H1 (cell line): ENCODE measurements at regions not wholly inside any gene's neighbourhood (a gene's known extent, or its start where the extent isn't known, plus 50 kb on each side); places are given as distances from the start of the nearest gene placed in this dataset.

ENCODE experiments used
- CTCF ChIA-PET: fragments of 300-600 bp; sonication (Branson Sonifier 250); formaldehyde crosslinking; loops from one replicate; lab custom pipeline; 2021; ENCODE audit not compliant: partially characterized antibody; lab: Charles Lee
- POLR2A ChIA-PET: fragments of 300-600 bp; sonication (Branson Sonifier 250); formaldehyde crosslinking; loops from one replicate; lab custom pipeline; 2021; ENCODE audit warnings: inconsistent platforms; ENCODE audit not compliant: partially characterized antibody; lab: Charles Lee
- DNase-seq, 2 experiments: peaks; one replicate each; pipeline versions ENCODE4 v3.0.0 to v3.0.0-alpha.2; 2010 to 2022; ENCODE audit warnings: low spot score in 2 of 2, low read depth in 1 of 2, mixed read lengths in 1 of 2
- FAIRE-seq: peaks from 2 replicates; lab custom pipeline; 2011; peaks lifted over from hg19 to GRCh38; lab: Jason Lieb, UNC
- H2AFZ ChIP-seq: 2 replicates; pipeline ENCODE4 v1.8.1; 2012; ENCODE audit warnings: low read length, inconsistent platforms
- H2AK5ac ChIP-seq: 2 replicates; pipeline ENCODE4 v1.6.1; 2013; ENCODE audit warnings: low read depth, low read length
- H2BK120ac ChIP-seq: replicated peaks from 2 replicates; pipeline ENCODE3; 2013; ENCODE audit warnings: low read depth, low read length, inconsistent platforms
- H2BK12ac ChIP-seq: 2 replicates; pipeline ENCODE4 v1.6.1; 2013; ENCODE audit warnings: low read depth, low read length
- H2BK15ac ChIP-seq: 2 replicates; pipeline ENCODE4 v1.6.1; 2013; ENCODE audit warnings: low read length
- H2BK20ac ChIP-seq: 2 replicates; pipeline ENCODE4 v1.6.1; 2013; ENCODE audit warnings: low read length
- H2BK5ac ChIP-seq: 2 replicates; pipeline ENCODE4 v1.6.1; 2013; ENCODE audit warnings: low read depth, low read length
- H3K14ac ChIP-seq: 2 replicates; pipeline ENCODE4 v1.6.1; 2013; ENCODE audit warnings: inconsistent platforms; ENCODE audit not compliant: insufficient read length
- H3K18ac ChIP-seq: 2 replicates; pipeline ENCODE4 v1.6.1; 2013; ENCODE audit warnings: low read length; ENCODE audit errors: extremely low read depth
- H3K23ac ChIP-seq: 2 replicates; pipeline ENCODE4 v1.6.1; 2013; ENCODE audit warnings: inconsistent platforms; ENCODE audit not compliant: insufficient read length
- H3K23me2 ChIP-seq: 2 replicates; pipeline ENCODE4 v1.6.1; 2013; ENCODE audit warnings: low read depth, low read length
- H3K27ac ChIP-seq: 2 replicates; pipeline ENCODE4 v1.6.1; 2011; ENCODE audit warnings: low read depth, low read length, inconsistent platforms
- H3K27me3 ChIP-seq, 4 experiments: replicated peaks in 1 of 4; 1 replicate in 1 of 4; 2 replicates in 3 of 4; pipeline versions ENCODE4 v1.6.1 to v1.8.1; 2011 to 2013; ENCODE audit warnings: low read length in 3 of 4, mild to moderate bottlenecking in 3 of 4, inconsistent platforms in 2 of 4, mixed read lengths in 2 of 4, moderate library complexity in 1 of 4; ENCODE audit not compliant: control insufficient read depth in 3 of 4, insufficient read depth in 3 of 4; ENCODE audit errors: extremely low read depth in 1 of 4
- H3K36me3 ChIP-seq, 4 experiments: 2 replicates each; pipeline versions ENCODE4 v1.6.1 to v1.8.1; 2011 to 2013; ENCODE audit warnings: mild to moderate bottlenecking in 4 of 4, low read length in 3 of 4, moderate library complexity in 2 of 4, control low read depth in 1 of 4, inconsistent platforms in 1 of 4; ENCODE audit not compliant: insufficient read depth in 4 of 4, control insufficient read depth in 2 of 4
- H3K4ac ChIP-seq: replicated peaks from 2 replicates; pipeline ENCODE3; 2013; ENCODE audit warnings: low read length, low read depth, mixed read lengths, inconsistent platforms; ENCODE audit not compliant: insufficient read length
- H3K4me1 ChIP-seq, 4 experiments: replicated peaks in 1 of 4; 1 replicate in 1 of 4; 2 replicates in 3 of 4; pipeline versions ENCODE4 v1.6.1 to v1.8.1; 2011 to 2013; ENCODE audit warnings: low read length in 3 of 4, inconsistent platforms in 2 of 4, mixed read lengths in 1 of 4; ENCODE audit not compliant: insufficient read depth in 4 of 4, control insufficient read depth in 3 of 4
- H3K4me2 ChIP-seq, 2 experiments: 2 replicates each; pipeline versions ENCODE4 v1.6.1 to v1.8.1; 2011 to 2013; ENCODE audit warnings: low read depth in 2 of 2, low read length in 2 of 2, control low read depth in 1 of 2, inconsistent platforms in 1 of 2, mild to moderate bottlenecking in 1 of 2; ENCODE audit not compliant: insufficient read depth in 1 of 2
- H3K4me3 ChIP-seq, 4 experiments: fragments of 200-600, 300-600 bp in 1 of 4; sonication (generic), shearing (Covaris generic), sonication (Bioruptor Twin) in 1 of 4; 2 replicates each; pipeline versions ENCODE4 v1.5.1 to v1.8.1; 2011 to 2016; ENCODE audit warnings: low read length in 4 of 4, low read depth in 3 of 4, control low read depth in 2 of 4, inconsistent platforms in 2 of 4, mild to moderate bottlenecking in 2 of 4, mixed read lengths in 1 of 4, moderate library complexity in 1 of 4; ENCODE audit not compliant: insufficient read depth in 2 of 4; ENCODE audit errors: extremely low read depth in 1 of 4
- H3K56ac ChIP-seq: replicated peaks from 2 replicates; pipeline ENCODE3; 2013; ENCODE audit warnings: low read depth, mild to moderate bottlenecking, mixed read lengths, low read length, inconsistent platforms; ENCODE audit not compliant: insufficient read length
- H3K79me1 ChIP-seq: 2 replicates; pipeline ENCODE4 v1.6.1; 2013; ENCODE audit warnings: low read depth, low read length, control low read depth
- H3K79me2 ChIP-seq, 2 experiments: 2 replicates each; pipeline versions ENCODE4 v1.6.1 to v1.8.1; 2012 to 2013; ENCODE audit warnings: low read length in 2 of 2, mild to moderate bottlenecking in 2 of 2, inconsistent platforms in 1 of 2; ENCODE audit not compliant: insufficient read depth in 2 of 2, control insufficient read depth in 1 of 2
- H3K9ac ChIP-seq, 4 experiments: replicated peaks in 1 of 4; 1 replicate in 1 of 4; 2 replicates in 3 of 4; pipeline versions ENCODE4 v1.6.1 to v1.8.1; 2011 to 2013; ENCODE audit warnings: low read depth in 3 of 4, low read length in 3 of 4, control low read depth in 2 of 4, mild to moderate bottlenecking in 2 of 4, moderate library complexity in 2 of 4, inconsistent platforms in 1 of 4; ENCODE audit errors: extremely low read depth in 1 of 4
- H3K9me3 ChIP-seq, 2 experiments: 2 replicates each; pipeline versions ENCODE4 v1.6.1 to v1.8.1; 2012 to 2013; ENCODE audit warnings: mild to moderate bottlenecking in 2 of 2, moderate library complexity in 2 of 2, control low read depth in 1 of 2, inconsistent platforms in 1 of 2, low read depth in 1 of 2, low read length in 1 of 2, mixed read lengths in 1 of 2; ENCODE audit not compliant: insufficient read depth in 2 of 2
- H4K20me1 ChIP-seq, 2 experiments: replicated peaks in 1 of 2; 2 replicates each; pipeline versions ENCODE3 to v1.8.1; 2011 to 2013; ENCODE audit warnings: inconsistent platforms in 2 of 2, low read length in 2 of 2, mild to moderate bottlenecking in 1 of 2; ENCODE audit not compliant: insufficient read depth in 2 of 2, control insufficient read depth in 1 of 2
- H4K5ac ChIP-seq: 2 replicates; pipeline ENCODE4 v1.6.1; 2013; ENCODE audit warnings: low read length, low read depth, mixed read lengths, inconsistent platforms; ENCODE audit not compliant: insufficient read length
- H4K8ac ChIP-seq: 2 replicates; pipeline ENCODE4 v1.8.0; 2013; ENCODE audit warnings: mild to moderate bottlenecking, moderate library complexity, low read length, inconsistent platforms; ENCODE audit not compliant: insufficient read depth; ENCODE audit errors: extremely low read depth
- H4K91ac ChIP-seq: replicated peaks from 2 replicates; pipeline ENCODE3; 2013; ENCODE audit warnings: low read length, mixed read lengths, inconsistent platforms; ENCODE audit not compliant: insufficient read length
- CBX8 ChIP-seq: fragments of 300-800, 300-1000 bp; sonication (generic); IDR thresholded peaks from 2 replicates; pipeline ENCODE4 v1.7.1; 2016; ENCODE audit warnings: low read depth, low read length, borderline replicate concordance
- CEBPB ChIP-seq: IDR thresholded peaks from 2 replicates; pipeline ENCODE4 v1.6.1; 2012; ENCODE audit warnings: low read depth, low read length
- CHD1 ChIP-seq: IDR thresholded peaks from 2 replicates; pipeline ENCODE4 v1.6.1; 2012; ENCODE audit warnings: low read depth, low read length, improper control_type of control experiment
- CHD2 ChIP-seq: IDR thresholded peaks from 2 replicates; pipeline ENCODE4 v1.6.1; 2012; ENCODE audit warnings: low read length, improper control_type of control experiment
- CREB1 ChIP-seq: IDR thresholded peaks from 2 replicates; pipeline ENCODE4 v1.6.1; 2012; ENCODE audit warnings: inconsistent platforms
- EZH2 ChIP-seq: fragments of 200-600 bp; sonication (generic); IDR thresholded peaks from 2 replicates; pipeline ENCODE4 v1.7.1; 2012; ENCODE audit warnings: low read depth, mild to moderate bottlenecking, moderate library complexity, low read length, inconsistent platforms; ENCODE audit not compliant: severe bottlenecking
- HDAC6 ChIP-seq: IDR thresholded peaks from one replicate; pipeline ENCODE4 v1.7.1; 2012; ENCODE audit warnings: low read depth, mild to moderate bottlenecking, inconsistent platforms, low read length, moderate library complexity
- KDM1A ChIP-seq: fragments of 200-600, 300-600 bp; sonication (generic); IDR thresholded peaks from 2 replicates; pipeline ENCODE4 v1.7.1; 2016; ENCODE audit warnings: mild to moderate bottlenecking, low read length, borderline replicate concordance
- NANOG ChIP-seq: IDR thresholded peaks from 2 replicates; pipeline ENCODE4 v1.6.1; 2011; ENCODE audit warnings: low read length, low read depth, mild to moderate bottlenecking, inconsistent platforms; ENCODE audit not compliant: insufficient read depth, poor library complexity, severe bottlenecking
- NRF1 ChIP-seq: IDR thresholded peaks from 2 replicates; pipeline ENCODE4 v1.6.1; 2011; ENCODE audit warnings: mild to moderate bottlenecking, low read depth, low read length, improper control_type of control experiment
- PHF8 ChIP-seq: fragments of 200-600 bp; sonication (generic); conservative IDR thresholded peaks from 2 replicates; pipeline ENCODE4 v1.7.1; 2012; ENCODE audit warnings: low read depth, mild to moderate bottlenecking, inconsistent platforms, low read length, moderate library complexity
- POU5F1 ChIP-seq: IDR thresholded peaks from 2 replicates; pipeline ENCODE4 v1.6.1; 2011; ENCODE audit warnings: low read depth, mild to moderate bottlenecking, low read length, moderate library complexity
- TF ChIP-seq, protein P1 (sequence below), 3 experiments: IDR thresholded peaks; 1 replicate in 2 of 3; 2 replicates in 1 of 3; pipeline versions ENCODE4 v1.5.1 to v1.6.1; 2011; ENCODE audit warnings: low read length in 3 of 3, mild to moderate bottlenecking in 3 of 3, inconsistent platforms in 2 of 3, low read depth in 1 of 3, moderate library complexity in 1 of 3; ENCODE audit not compliant: insufficient read depth in 1 of 3; ENCODE audit errors: control extremely low read depth in 1 of 3

DNA sequence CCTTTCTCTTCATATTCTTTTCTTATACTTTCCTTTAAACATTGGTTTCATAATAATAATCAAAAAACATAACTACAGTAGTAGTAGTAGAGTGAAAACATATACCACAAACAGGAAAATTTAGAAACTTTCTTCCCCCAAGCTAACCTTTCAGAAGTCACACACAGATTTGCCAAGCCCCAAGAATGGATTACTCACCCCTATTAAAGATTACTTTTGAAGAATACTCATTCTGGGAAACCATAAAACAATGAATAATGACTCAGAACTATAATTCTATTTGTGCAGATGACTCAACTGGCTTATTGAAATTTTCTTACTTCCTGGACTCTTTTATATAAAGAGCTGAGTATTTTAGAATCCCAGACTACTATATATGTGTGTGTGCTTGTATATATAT is 119.4 kb upstream of the GJE1 start:
- no peaks in the 10 kb centered on the region for H4K20me1 ChIP-seq
- ChIA-PET CTCF (interaction anchor here (0.6 to 1.7 kb wide), 2 partner anchors 22 to 105 kb away, joined by 3 read pairs; no protein-coding TSS in a partner anchor), POLR2A (no interaction called here)
- no peak overlapping the region for H2BK20ac ChIP-seq
- H2BK15ac ChIP-seq: no peak overlapping the region
- H2BK120ac ChIP-seq: no peak overlapping the region
- H4K8ac ChIP-seq: no peak overlapping the region
- no peak overlapping the region for H3K4me3 ChIP-seq
- H2AK5ac ChIP-seq: no peak overlapping the region
- no peak overlapping the region for H2BK5ac ChIP-seq
- H3K4me1 ChIP-seq: peaks cover 2 to 7% (median 5%) of the 10 kb centered on the region in 4 experiments; a peak in 5 of 7 replicates
- no peak for DNase-seq
- H3K23ac ChIP-seq: no peak overlapping the region
- no peak overlapping the region for H3K4me2 ChIP-seq
- H2BK12ac ChIP-seq: no peak overlapping the region
- peaks cover 0 to 12% of the 10 kb centered on the region in 2 experiments; a peak in 2 of 4 replicates for H3K79me2 ChIP-seq
- H3K9ac ChIP-seq: no peak overlapping the region
- H3K27ac ChIP-seq: no peak overlapping the region
- H4K5ac ChIP-seq: no peak overlapping the region
- H4K91ac ChIP-seq: no peak overlapping the region
- no peaks in the 10 kb centered on the region for H3K23me2 ChIP-seq
- H3K36me3 ChIP-seq: no peaks in the 10 kb centered on the region; a peak in 1 of 8 replicates
- FAIRE-seq: no peak
- H3K56ac ChIP-seq: no peak overlapping the region
- no peak overlapping the region for H3K14ac ChIP-seq
- no peak overlapping the region for H3K4ac ChIP-seq
- H2AFZ ChIP-seq: no peak overlapping the region
- H3K18ac ChIP-seq: no peak overlapping the region
- H3K9me3 ChIP-seq: no peaks in the 10 kb centered on the region
- H3K27me3 ChIP-seq: no peaks in the 10 kb centered on the region
- no peaks in the 10 kb centered on the region for H3K79me1 ChIP-seq
- TF ChIP-seq POU5F1 (no peak), CHD2 (no peak), PHF8 (no peak), KDM1A (no peak), CEBPB (no peak), CBX8 (no peak), CREB1 (no peak), CHD1 (no peak), EZH2 (no peak), HDAC6 (no peak), NRF1 (no peak), NANOG (no peak)
- TF ChIP-seq, protein P1, sequence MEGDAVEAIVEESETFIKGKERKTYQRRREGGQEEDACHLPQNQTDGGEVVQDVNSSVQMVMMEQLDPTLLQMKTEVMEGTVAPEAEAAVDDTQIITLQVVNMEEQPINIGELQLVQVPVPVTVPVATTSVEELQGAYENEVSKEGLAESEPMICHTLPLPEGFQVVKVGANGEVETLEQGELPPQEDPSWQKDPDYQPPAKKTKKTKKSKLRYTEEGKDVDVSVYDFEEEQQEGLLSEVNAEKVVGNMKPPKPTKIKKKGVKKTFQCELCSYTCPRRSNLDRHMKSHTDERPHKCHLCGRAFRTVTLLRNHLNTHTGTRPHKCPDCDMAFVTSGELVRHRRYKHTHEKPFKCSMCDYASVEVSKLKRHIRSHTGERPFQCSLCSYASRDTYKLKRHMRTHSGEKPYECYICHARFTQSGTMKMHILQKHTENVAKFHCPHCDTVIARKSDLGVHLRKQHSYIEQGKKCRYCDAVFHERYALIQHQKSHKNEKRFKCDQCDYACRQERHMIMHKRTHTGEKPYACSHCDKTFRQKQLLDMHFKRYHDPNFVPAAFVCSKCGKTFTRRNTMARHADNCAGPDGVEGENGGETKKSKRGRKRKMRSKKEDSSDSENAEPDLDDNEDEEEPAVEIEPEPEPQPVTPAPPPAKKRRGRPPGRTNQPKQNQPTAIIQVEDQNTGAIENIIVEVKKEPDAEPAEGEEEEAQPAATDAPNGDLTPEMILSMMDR (IDR thresholded peaks at IDR 0.05; ENCODE audit: control extremely low read depth in 1 of 3, insufficient read depth in 1 of 3, low read depth in 1 of 3, low read length in 3 of 3): no peak
